Embryonic facial prominence (tissue), 1 donor: ENCODE measurements at regions not wholly inside any gene's neighbourhood (a gene's known extent, or its start where the extent isn't known, plus 50 kb on each side); places are given as distances from the start of the nearest gene placed in this dataset.

Experiments used
- DNase-seq: peaks from one replicate; pipeline ENCODE4 v3.0.0-alpha.2; 2016; ENCODE audit errors: extremely low spot score

DNA sequence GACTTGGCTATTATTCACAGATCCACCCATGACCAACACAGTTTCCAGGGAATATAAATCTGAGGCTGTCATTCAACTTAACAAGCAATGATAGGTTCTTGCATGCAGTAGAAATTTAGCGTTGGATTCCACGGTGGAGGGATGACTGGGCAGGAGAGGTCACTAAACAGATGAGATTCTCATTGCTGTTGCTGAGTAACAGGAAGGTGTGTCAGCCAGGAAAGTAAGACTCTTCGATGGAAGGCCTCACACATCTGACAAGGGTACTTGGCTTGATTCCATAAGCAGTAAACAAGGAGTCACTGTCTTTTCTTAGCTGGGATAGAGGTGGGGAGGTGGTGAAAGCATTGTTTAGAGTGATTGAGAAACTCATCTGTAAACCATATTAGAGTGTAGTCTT lies 1152.0 kb downstream of the SORCS3 start:
- DNase-seq = no peak

DNA sequence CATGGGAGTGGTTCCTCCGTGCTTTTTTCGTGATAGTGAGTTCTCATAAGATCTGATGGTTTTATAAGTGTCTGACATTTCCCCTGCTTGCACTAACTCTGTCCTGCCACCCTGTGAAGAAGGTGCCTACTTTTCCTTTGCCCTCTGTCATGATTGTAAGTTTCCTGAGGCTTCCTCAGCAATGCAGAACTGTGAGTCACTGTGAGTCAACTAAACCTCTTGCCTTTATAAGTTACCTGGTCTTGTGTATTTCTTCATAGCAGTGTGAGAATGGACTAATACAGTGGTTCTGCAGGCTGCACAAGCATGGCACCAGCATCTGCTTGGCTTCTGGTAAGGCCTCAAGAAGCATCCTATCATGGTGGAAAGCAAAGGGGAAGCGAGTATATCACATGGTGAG lies 1144.6 kb downstream of the SORCS3 start:
- no peak for DNase-seq

DNA sequence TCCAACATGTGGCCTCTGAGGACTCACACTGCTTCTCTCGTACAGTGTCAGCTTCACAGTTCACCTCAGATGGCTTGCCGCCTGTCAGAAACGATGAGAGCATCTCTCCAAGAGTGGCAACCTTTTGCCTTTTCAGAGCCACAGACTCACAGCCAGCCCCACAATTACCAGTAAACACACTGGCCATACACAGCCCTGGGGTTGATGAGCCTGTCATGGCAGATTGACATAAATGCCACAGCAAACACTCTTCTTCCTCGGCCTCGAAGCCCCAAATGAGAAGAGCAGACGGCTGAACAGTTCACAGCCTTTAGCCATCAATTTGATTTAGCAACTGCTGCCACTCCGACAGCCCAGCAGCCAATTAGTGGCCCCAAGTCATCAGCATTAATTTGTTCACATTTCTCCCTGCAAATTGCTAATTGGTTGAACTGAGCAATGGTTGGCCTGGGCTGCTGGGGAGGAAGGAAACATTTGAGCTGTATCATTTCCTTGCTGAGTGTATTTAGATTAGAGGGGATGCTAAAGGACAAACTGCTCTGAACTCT lies 1142.9 kb downstream of the SORCS3 start:
- no peak for DNase-seq

DNA sequence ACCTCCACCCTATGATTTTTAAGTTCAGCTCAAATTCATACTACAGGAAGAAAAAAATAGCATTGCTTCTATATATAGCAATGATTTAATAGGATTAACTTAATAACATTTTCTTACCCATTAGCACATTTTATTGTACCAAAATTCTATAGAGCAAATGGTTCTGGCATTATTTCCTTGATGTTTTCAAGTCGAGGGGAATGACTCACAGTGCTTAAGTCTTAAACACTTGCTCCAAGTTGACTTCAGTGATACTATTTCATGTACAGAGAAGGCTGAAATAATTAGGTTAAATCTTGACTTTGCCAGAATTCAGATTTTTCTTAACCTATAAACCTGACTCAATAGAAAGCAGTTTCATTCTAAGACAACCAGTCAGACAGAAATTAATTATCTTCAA lies 1133.8 kb downstream of the SORCS3 start:
- DNase-seq = no peak

DNA sequence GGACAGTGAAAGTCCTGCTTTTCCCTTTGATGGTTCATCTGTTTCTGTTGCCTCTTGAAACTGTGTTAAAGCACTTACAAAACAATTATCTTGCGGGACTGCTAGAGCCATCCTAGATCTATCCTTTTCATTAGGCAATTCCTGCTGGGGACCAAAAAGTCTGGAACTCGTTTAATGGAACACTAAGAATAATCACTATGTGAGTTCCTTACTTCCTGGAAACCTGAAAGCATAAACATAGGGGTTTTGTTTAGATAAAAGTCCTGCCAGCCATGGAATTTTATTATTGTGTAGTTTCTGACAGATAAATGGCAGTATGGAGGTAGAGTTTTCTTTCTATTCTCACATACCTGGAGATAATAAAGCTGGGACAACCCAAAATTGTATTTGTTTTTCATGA lies 1133.3 kb downstream of the SORCS3 start:
- no peak for DNase-seq

DNA sequence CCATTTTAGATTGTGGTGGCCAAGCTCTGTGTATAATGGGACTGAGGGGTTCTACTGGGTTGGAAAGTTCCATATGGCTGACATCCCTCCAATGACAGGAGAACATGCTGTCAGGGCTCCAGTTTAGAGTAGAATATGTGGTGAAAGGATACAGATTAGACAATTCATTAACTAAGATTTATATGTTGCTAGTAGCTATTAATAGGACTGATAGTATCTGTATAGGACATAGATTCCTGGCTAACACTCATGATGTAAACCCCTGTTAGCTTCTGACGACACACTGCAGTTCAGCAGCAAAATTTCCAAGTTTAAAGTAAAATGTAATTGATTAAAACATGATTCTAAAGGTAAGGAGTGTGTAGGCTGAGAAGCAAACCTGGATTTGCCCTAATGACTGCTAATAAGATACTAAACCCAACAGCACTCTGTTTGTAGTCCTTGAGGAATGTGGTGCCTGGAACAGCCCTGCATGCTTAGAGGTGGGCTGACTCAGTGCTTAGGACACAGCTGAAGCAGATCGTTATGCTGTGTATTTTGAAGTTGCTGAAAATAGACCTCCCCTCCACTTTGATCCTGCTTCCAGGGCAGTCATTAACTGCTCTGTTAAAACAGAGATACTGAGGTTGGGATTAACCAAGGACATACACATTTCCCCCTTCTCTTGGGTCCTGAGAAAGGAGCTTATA lies 1129.6 kb downstream of the SORCS3 start:
- DNase-seq = no peak

DNA sequence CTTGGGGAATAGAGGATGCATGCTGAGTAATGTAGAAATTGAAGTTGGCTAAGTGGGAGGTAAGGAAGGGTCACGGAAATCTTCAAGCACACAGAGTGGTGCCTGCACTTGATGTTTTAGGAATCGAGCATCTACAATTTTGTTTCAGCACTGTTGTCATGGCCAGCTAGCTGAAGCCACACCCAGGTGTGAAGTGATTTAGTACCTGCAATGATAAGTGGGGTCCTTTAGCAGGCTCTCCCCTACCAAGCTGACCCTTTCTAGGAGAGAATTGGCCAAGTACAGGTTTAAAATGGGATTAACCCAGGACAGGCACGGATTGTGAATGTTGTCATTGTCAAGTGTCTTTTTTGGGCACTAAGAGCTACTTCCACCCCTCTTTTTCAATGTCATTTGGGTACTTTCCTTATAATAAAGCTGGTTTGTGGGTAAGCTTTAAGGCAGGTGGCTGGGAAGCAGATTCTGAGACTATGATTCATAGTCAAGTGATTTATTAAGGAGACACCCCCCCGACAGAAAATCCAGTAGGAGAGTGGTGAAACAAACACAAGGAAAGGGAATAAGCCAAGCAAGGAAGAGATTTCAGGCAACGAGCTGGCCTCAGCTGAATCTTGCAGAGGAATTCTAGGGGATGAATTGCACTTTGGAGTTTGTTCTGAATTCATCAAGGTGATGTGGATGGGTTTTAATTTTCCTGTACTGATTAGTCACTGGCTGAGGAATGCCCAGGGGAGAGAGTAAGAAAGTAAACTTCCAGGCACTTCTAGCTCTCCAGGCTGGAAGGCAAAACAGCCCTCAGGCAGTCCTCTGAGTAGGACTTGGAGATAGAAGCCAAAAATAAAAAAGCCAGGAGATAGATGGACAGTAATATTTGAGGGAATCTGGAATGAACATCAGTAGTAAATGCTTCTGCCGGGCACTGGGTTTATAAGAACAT lies 1128.4 kb downstream of the SORCS3 start:
- no peak for DNase-seq

DNA sequence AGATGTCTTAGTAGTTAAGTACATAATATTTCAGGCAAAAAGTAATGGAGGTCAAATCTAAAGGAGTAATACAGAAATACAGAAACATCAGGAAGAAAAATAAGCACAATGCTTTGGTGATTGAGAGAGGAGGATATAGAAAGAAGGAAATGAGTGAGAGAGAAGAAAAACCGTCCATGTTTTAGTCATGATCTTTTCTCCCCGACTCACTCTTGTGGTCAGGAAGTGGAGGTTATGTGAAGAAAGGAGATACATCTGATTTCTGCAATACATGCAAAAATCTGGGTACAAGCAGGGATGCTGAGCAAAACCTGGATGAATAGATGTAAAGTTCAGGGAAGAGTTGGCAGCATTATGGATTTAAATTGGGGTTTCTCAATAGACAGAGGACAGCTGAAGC lies 1122.5 kb downstream of the SORCS3 start:
- no peak for DNase-seq

DNA sequence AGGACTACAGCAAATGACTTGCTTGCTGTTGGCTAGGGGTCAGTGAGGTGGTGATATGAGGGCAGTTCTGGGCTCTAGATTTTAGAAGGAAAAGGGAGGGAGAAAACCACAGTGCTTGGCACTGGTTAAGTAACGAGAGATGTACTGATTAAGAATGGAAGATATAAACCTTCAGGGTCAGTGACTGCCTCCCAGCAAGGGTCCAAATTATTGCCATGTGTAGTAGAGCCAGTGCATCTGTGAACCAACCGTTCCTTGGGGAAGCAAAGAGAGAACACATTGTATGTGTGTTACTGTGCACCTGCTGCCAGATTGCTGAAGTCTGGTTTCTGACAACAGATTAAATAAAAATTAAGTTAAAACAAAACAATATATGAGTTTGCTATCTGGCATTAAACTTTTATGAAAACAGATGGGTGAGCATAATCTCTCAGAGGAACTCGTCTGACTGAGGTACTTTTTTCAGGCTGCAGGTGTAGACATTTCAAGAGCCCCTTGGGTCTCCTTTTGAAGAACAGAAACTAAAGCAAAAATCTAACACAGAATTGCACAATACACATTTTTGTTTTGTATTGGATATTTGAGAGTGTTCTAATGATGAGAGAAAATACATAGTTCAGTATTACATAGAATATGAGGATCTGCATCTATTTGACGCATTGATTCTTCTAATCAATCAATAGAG lies 1120.6 kb downstream of the SORCS3 start:
- DNase-seq = no peak

DNA sequence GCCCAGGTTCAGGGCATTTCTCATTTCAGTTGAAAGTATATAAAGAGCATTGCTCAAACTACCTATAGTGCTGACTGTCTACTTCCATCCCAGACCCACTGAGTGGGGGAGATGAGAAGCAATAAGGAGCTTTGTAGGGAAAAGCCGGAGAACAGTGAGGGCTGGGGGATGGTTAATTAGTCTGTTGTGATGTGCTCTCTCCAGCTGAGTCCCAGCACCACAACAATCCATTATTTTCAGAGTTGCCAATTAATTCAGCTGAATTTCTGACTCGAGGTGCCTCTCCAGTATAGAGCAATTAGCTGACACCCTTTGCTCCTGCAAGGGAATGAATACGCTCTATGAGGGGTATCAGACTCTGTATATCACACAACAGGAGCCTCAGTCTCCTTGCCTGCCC lies 1118.6 kb downstream of the SORCS3 start:
- DNase-seq = no peak

DNA sequence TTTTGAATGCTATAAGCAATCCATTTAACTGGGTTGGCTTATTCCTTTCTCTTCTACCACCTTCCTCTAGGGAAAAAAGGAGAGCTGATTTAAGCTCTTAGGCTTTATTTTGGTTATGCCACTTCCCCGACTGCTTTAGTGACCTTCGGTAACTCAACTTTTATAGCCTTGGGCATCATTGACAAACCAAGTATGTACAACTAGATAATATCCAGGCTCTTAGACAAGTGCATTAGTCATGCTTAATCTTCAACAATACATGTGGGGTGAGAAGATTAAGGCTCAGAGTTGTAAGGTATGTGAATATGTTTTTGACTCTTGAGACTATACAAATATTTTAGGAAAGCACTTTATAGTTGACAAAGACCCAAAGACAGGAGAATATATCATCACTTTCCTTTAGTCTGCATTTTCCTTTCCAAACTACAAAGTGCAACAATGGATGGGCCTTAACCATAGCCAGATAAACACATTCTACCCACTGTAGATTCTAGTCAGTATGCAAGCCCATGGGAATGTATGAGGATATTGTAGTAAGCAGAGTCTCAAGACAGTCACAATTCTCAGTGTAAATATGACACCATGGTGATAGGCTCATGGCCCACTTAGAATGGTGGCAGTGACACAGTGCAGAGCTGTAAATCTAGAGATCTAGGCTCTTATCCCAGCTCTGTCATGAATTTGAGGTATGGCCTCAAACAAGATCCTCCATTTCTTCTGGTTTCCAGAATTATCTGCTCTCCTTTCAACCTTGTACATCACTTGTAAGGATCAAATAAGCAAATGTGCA lies 1117.3 kb downstream of the SORCS3 start:
- no peak for DNase-seq

DNA sequence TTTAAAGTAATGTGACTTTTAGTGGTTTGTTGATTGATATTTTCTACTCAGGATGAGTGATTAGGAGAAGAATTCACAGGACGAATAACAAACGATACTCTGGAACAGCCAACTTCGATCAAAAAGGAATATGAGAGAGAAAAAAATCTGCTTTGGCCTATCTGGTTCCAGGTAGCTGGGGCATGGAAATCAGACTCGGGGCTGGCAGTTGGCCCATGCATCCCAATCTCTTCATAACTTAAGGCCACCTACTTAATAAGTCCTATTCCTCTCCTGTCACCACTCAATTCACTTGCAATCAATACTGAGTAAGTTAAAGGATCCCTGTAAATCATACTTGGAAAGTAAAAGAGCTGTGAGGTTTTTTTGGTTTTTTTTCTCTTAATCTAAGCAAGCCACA lies 1116.2 kb downstream of the SORCS3 start:
- no peak for DNase-seq

DNA sequence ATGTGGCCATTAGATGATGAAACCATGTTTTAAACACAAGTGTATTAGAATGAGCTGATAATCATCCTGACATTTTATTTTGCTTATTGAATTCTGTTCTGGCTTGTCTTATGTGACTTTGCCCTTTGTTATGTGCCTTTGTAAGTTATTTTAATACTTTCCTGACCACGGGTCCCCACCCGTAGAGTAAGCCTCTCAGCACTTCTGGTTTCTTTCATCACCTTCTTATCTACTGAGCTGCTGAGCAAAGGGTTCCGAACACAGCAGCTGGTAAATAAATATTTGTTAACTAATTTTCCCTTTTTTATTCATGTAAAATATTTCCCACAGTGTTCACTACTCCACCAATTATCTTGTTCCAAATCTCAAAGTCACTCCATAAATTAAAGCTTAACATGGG lies 1115.3 kb downstream of the SORCS3 start:
- no peak for DNase-seq

DNA sequence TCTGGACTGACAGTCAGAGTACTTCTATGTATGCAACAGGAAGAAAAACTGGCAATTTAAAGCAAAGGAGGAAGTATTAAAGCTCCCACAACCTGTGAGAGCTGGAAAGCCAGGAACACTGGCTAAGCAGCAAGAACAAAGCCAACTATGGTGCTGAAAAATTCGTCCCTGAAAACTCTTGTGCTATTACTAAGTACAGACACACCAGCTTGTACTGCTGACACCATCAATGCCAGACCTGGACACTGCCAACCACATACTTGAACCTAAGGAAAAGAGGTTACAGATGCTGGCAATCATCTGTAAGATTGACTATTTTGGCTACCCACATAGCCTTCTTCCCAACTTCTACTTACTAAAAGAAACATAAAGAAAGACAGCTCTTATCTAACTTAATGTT lies 1110.6 kb downstream of the SORCS3 start:
- no peak for DNase-seq

DNA sequence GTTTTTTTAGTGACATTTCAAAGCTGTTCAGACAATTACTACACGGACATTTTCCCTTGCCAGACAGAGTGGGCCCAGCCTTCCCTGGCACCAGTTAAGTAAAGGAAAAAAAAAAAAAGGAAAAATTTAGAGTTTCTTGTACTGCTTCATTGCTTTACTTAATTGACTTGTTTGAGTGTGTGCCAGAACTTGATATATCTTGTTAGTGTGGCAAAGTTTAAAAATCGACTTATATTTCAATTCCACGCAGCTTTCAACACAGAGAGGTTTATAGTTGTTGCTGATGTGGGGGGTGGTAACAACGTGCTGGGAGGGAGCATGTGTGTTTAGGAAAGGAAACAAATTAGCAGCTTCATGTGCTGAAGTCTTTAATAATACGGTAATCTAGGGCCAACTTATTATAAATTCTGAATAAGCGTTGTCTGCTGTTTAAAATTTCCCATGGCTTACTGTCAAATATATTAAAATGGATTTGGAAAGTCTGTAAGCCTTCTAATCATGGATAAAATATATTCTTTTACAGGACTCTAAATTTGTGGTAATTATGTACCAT lies 1104.6 kb downstream of the SORCS3 start:
- no peak for DNase-seq

DNA sequence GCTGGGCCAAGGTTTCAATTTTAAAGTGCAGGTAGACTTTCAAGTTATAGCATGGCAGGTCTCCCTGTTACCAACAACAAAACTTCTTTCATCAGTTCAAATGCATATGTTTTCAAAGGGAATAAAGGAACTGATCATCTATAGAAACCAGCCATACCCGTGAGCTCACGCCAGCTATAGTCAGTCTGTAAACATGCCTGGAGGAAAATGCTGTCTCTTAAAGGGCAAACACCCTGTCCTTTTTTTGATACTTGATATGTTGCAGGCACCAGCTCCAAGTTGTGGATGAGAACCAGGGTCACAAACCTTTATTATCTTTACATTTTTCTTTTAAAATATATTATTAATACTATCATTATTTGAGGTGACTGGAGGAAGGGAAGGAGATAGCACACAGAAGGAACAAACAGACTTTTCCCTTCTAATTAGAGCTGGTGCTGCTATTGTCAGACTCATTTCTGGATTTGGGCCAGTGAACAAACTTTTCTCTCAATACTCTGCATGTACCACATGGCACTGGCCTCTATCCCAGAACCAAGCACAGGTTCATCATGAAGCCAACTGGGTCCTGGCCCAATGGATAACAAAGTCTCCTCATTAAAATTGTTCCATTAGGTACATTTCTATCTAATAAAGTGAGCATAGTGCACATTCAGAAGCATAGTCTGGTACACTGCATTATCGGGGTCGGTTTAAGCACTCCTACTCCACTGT lies 1102.4 kb downstream of the SORCS3 start:
- no peak for DNase-seq

DNA sequence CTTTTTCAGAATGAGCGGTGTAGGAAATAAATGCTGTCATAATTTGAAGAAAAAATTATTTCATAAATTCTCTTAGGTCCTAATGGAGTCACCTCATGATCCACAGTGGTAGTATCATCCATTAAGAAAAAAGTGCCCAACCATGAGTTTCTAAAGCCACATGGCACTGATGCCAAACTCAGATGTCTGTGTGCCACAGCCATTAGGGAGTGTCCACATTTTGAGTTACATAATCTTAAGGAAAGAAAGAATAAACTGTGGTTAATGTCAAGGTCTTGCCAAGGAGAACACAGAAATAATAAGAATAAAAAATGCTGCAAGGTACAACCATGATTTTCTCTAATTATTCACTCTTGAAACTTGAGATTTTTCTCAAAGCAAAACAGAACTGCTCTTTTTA lies 1101.8 kb downstream of the SORCS3 start:
- no peak for DNase-seq

DNA sequence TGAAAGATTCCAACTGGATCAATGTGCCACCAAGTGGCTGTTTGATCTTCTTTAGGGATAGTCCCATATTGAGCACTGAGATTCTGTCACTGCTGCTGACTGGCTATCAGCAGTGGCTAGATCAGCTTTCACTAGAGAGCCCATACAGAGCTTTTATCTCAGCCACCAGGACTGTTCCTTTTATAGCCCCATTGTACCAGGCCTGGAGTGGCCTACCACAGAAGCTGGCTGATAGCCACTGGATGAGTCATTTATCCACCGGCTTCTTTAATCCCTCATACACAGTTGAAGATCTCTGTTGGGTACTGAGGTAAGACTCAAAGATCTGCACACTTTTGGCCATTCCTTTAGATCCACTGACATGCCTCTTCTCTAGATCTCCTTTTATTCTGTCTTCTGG lies 1101.1 kb downstream of the SORCS3 start:
- no peak for DNase-seq

DNA sequence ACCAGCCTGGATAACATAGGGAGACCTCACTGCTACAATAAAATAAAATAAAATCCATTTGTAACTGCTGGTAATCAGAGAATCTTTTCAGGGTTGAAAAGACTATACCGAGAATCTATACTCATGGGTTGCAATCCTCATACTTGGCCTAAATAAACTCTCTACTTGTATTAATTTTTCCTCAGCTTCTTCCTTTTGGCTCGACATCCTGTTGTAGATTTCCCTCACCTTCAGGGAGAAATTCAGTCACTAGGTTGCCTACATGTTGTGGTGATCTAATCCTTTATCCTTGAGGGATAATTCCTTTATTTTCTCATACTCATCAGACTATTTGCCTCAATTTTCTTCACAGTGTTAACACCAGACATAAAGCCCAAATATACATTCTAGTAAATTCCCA lies 1093.4 kb downstream of the SORCS3 start:
- no peak for DNase-seq

DNA sequence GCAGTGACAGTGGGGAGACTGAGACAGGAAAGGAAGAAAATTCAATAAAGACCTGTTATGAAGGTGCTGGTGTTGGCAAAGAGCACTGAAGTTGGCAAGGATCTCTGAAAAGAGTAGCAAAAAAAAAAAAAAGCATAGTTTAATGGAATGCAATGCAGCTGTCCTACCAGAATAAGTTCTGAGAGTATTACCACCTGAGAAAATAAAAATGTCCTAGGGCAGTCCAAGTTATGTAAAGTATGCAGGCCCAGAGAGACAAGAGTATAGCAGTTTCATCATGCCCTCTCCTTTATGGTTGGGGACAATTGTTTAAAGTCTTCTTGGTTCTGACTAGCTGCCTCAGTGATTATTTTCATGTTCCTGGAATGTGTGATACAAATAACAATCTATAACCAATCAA lies 1092.8 kb downstream of the SORCS3 start:
- no peak for DNase-seq

DNA sequence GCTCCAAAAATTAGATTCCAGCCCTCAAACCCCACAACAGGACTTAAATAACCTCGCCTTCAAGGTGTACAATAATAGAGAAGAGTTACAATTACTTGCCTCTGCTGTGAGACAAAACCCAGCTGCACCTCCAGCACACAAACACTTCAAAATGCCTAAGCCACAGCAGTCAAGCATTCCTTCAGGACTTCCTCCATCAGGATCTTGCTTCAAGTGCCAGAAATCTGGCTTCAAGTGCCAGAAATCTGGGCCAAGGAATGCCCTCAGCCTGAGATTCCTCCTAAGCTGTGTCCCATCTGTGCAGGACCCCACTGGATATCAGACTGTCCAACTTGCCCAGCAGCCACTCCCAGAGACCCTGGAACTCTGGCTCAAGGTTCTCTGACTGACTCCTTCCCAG lies 1088.3 kb downstream of the SORCS3 start:
- DNase-seq = no peak
